ENCODE measurements at regions not wholly inside any gene's neighbourhood (a gene's known extent, or its start where the extent isn't known, plus 50 kb on each side); places are given as distances from the start of the nearest gene placed in this dataset.

GRCh38 chrX:42628471-42628870, 149.5 kb downstream of the PPP1R2C start:
- intact Hi-C loops (cut with DNase I) = no loop called here
- DNase-seq = no peak

- intact Hi-C loops (cut with DNase I) = no loop called here
- no peak for DNase-seq
Observed at GRCh38 chrX:42627891-42628290, 150.1 kb downstream of the PPP1R2C start.

- no peak for DNase-seq
- intact Hi-C loops (cut with DNase I) = no loop called here
Observed at GRCh38 chrX:42624524-42624923, 153.4 kb downstream of the PPP1R2C start.

GRCh38 chrX:42619068-42619467, 158.9 kb downstream of the PPP1R2C start:
- DNase-seq = no peak
- intact Hi-C loops (cut with DNase I) = no loop called here

GRCh38 chrX:42616981-42617380, 161.0 kb downstream of the PPP1R2C start:
- intact Hi-C loops (cut with DNase I) = no loop called here
- DNase-seq = no peak

GRCh38 chrX:42615161-42615563, 162.8 kb downstream of the PPP1R2C start:
- intact Hi-C loops (cut with DNase I) = no loop called here
- peak in 1 of 42 donors; percentile 2 for DNase-seq

- DNase-seq = no peak
- intact Hi-C loops (cut with DNase I) = no loop called here
Observed at GRCh38 chrX:42606591-42606990, 171.4 kb downstream of the PPP1R2C start.

GRCh38 chrX:42604302-42604701, 173.7 kb downstream of the PPP1R2C start:
- no peak for DNase-seq
- intact Hi-C loops (cut with DNase I) = no loop called here

- intact Hi-C loops (cut with DNase I) = no loop called here
- no peak for DNase-seq
Observed at GRCh38 chrX:42603016-42603415, 174.9 kb downstream of the PPP1R2C start.

GRCh38 chrX:42602566-42602965, 175.4 kb downstream of the PPP1R2C start:
- intact Hi-C loops (cut with DNase I) = no loop called here
- DNase-seq = no peak

- intact Hi-C loops (cut with DNase I) = no loop called here
- DNase-seq = no peak
Observed at GRCh38 chrX:42602136-42602535, 175.8 kb downstream of the PPP1R2C start.

- no peak for DNase-seq
- intact Hi-C loops (cut with DNase I) = no loop called here
Observed at GRCh38 chrX:42597481-42597880, 180.5 kb downstream of the PPP1R2C start.

GRCh38 chrX:42585842-42586621, 191.9 kb downstream of the PPP1R2C start:
- DNase-seq = no peak
- intact Hi-C loops (cut with DNase I) = no loop called here

- intact Hi-C loops (cut with DNase I) = no loop called here
- DNase-seq = no peak
Observed at GRCh38 chrX:42577936-42578470, 200.0 kb downstream of the PPP1R2C start.

- intact Hi-C loops (cut with DNase I) = no loop called here
- DNase-seq = no peak
Observed at GRCh38 chrX:42567268-42567667, 210.7 kb downstream of the PPP1R2C start.

GRCh38 chrX:42565739-42566138, 212.2 kb downstream of the PPP1R2C start:
- intact Hi-C loops (cut with DNase I) = no loop called here
- no peak for DNase-seq

GRCh38 chrX:42546800-42547199, 231.2 kb downstream of the PPP1R2C start:
- intact Hi-C loops (cut with DNase I) = no loop called here
- no peak for DNase-seq

GRCh38 chrX:42544883-42545282, 233.1 kb downstream of the PPP1R2C start:
- DNase-seq = no peak
- intact Hi-C loops (cut with DNase I) = no loop called here

GRCh38 chrX:42541554-42541953, 236.4 kb downstream of the PPP1R2C start:
- intact Hi-C loops (cut with DNase I) = no loop called here
- no peak for DNase-seq

- intact Hi-C loops (cut with DNase I) = no loop called here
- no peak for DNase-seq
Observed at GRCh38 chrX:42540146-42540545, 237.8 kb downstream of the PPP1R2C start.

GRCh38 chrX:42538405-42538804, 239.6 kb downstream of the PPP1R2C start:
- DNase-seq = no peak
- intact Hi-C loops (cut with DNase I) = no loop called here
